Renal cortical epithelial cell (primary cell): ENCODE measurements at regions not wholly inside any gene's neighbourhood (a gene's known extent, or its start where the extent isn't known, plus 50 kb on each side); places are given as distances from the start of the nearest gene placed in this dataset.

Experiments used
- DNase-seq: peaks from one replicate; pipeline ENCODE4 v3.0.0-alpha.2; 2011; ENCODE audit warnings: low read depth

GRCh38 chr13:34243403-34243802, 425.5 kb downstream of the RFC3 start:
- no peak for DNase-seq

GRCh38 chr13:34246511-34246910, 428.6 kb downstream of the RFC3 start:
- DNase-seq: peak; percentile 53

- no peak for DNase-seq
Observed at GRCh38 chr13:34247596-34247995, 429.6 kb downstream of the RFC3 start.

- DNase-seq: no peak
Observed at GRCh38 chr13:34249546-34250039, 431.6 kb downstream of the RFC3 start.

- no peak for DNase-seq
Observed at GRCh38 chr13:34250151-34250670, 432.3 kb downstream of the RFC3 start.

- no peak for DNase-seq
Observed at GRCh38 chr13:34254366-34254765, 436.4 kb downstream of the RFC3 start.

- no peak for DNase-seq
Observed at GRCh38 chr13:34255711-34256110, 437.8 kb downstream of the RFC3 start.

GRCh38 chr13:34256236-34256635, 438.3 kb downstream of the RFC3 start:
- no peak for DNase-seq

GRCh38 chr13:34257966-34258365, 440.0 kb downstream of the RFC3 start:
- DNase-seq: no peak

GRCh38 chr13:34258646-34259386, 440.9 kb downstream of the RFC3 start:
- DNase-seq: no peak

- DNase-seq: no peak
Observed at GRCh38 chr13:34263681-34264080, 445.7 kb downstream of the RFC3 start.

- no peak for DNase-seq
Observed at GRCh38 chr13:34265046-34265679, 447.2 kb downstream of the RFC3 start.

- no peak for DNase-seq
Observed at GRCh38 chr13:34276764-34277163, 458.8 kb downstream of the RFC3 start.

GRCh38 chr13:34277936-34278335, 460.0 kb downstream of the RFC3 start:
- DNase-seq: no peak

GRCh38 chr13:34278780-34279179, 460.8 kb downstream of the RFC3 start:
- DNase-seq: no peak

GRCh38 chr13:34290661-34291060, 472.7 kb downstream of the RFC3 start:
- peak; percentile 76 for DNase-seq

- DNase-seq: peak; percentile 69
Observed at GRCh38 chr13:34294483-34295129, 476.7 kb downstream of the RFC3 start.

GRCh38 chr13:34300559-34300958, 482.6 kb downstream of the RFC3 start:
- peak; percentile 84 for DNase-seq

- no peak for DNase-seq
Observed at GRCh38 chr13:34302596-34302995, 484.6 kb downstream of the RFC3 start.

GRCh38 chr13:34303346-34303745, 485.4 kb downstream of the RFC3 start:
- no peak for DNase-seq

GRCh38 chr13:34307607-34308006, 489.7 kb downstream of the RFC3 start:
- no peak for DNase-seq

GRCh38 chr13:34308725-34309124, 490.8 kb downstream of the RFC3 start:
- no peak for DNase-seq

GRCh38 chr13:34310539-34310938, 492.6 kb downstream of the RFC3 start:
- no peak for DNase-seq
